Testis (tissue), 2 donors: ENCODE measurements at regions not wholly inside any gene's neighbourhood (a gene's known extent, or its start where the extent isn't known, plus 50 kb on each side); places are given as distances from the start of the nearest gene placed in this dataset.
A peak's percentile ranks its signal among the peaks of the same experiment; 100 is the strongest.

Experiments used
- DNase-seq: peaks from one replicate; pipeline ENCODE4 v3.0.0-alpha.2; 2019
- H3K27ac ChIP-seq, 2 donors: fragments of 200-600 bp; sonication (generic); one replicate each; pipeline ENCODE4 v1.5.1; 2019
- H3K27me3 ChIP-seq: fragments of 200-600 bp; sonication (generic); one replicate; pipeline ENCODE4 v1.5.1; 2019
- H3K36me3 ChIP-seq: fragments of 200-600 bp; sonication (generic); one replicate; pipeline ENCODE4 v1.5.1; 2017; ENCODE audit warnings: low read depth; ENCODE audit errors: missing control alignments
- H3K4me1 ChIP-seq: fragments of 200-600 bp; sonication (generic); one replicate; pipeline ENCODE4 v1.5.1; 2019
- H3K4me3 ChIP-seq, 2 donors: fragments of 200-600 bp; sonication (generic); one replicate each; pipeline ENCODE4 v1.5.1; 2017 to 2019
- H3K9me3 ChIP-seq: fragments of 200-600 bp; sonication (generic); one replicate; pipeline ENCODE4 v1.5.1; 2017
- POLR2A ChIP-seq: fragments of 450-650 bp; IDR thresholded peaks from one replicate; pipeline ENCODE4 v1.6.1; 2017; ENCODE audit warnings: antibody characterized with exemption, mild to moderate bottlenecking, moderate library complexity
- WGBS, 2 donors: methylation state at CpG; one replicate each; pipeline ENCODE4 v1.1.5; 2018; 5-methylcytosine and 5-hydroxymethylcytosine counted together
- intact Hi-C: fragments of 100-400 bp; cut with DNase I; formaldehyde crosslinking; loops from one replicate; pipeline ENCODE4 v1.15.1; 2023; ENCODE audit warnings: low total_unique reads
- TF ChIP-seq, protein P1 (sequence below), 3 experiments: fragments of 450-650 bp in 2 of 3; fragments of 200-600 bp in 1 of 3; sonication (generic) in 1 of 3; IDR thresholded peaks; one replicate each; pipeline ENCODE4 v1.5.1; 2016 to 2019; ENCODE audit warnings: antibody characterized with exemption in 3 of 3, mild to moderate bottlenecking in 2 of 3, moderate library complexity in 1 of 3

DNA sequence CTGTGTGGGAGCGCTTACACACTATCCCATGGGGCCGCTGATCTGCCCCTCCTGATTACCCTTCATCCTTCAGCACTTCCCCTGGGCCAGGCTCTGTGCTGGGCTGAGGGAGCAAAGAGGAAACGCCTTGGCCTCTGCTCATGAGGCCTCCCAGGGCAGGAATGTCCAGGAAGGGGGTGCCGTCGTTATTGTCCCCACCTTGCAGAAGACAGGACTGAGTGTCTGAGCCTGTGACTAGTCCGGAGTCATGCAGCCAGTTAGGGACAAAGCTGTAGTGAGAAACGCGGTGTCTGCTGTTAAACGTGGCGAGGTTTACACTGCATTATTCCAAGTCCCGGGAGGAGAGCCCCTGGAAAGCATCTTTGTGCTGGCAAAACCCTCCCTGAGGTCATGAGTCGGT is 160.0 kb downstream of the TRIM29 start:
- H3K27ac ChIP-seq: no peak overlapping the region
- TF ChIP-seq POLR2A: no peak
- no peaks in the 10 kb centered on the region for H3K27me3 ChIP-seq
- no peaks in the 10 kb centered on the region for H3K36me3 ChIP-seq
- intact Hi-C loops: no loop called here
- WGBS, 2 donors: 78 to 80% methylated on average over 12 of the region's 12 CpGs
- H3K4me3 ChIP-seq: no peak overlapping the region
- H3K9me3 ChIP-seq: no peaks in the 10 kb centered on the region
- no peaks in the 10 kb centered on the region for H3K4me1 ChIP-seq
- DNase-seq: no peak

DNA sequence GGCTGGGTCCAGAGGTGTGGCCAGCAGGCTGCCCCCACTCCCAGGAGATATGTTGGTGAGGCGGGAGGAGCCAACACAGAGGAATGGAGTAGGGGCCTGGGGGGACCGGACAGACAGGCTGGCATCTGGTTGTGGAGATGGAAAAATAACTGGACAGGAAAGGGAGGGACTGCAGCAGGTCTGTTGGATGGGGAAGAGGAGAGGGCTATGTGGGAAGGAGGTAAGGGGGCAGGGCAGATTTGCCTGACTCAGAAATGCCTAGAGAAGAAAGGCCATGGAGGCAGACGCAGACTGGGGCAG is 160.4 kb downstream of the TRIM29 start:
- no peaks in the 10 kb centered on the region for H3K9me3 ChIP-seq
- 82 to 87% methylated on average over 3 of the region's 3 CpGs for WGBS, 2 donors
- H3K27me3 ChIP-seq: no peaks in the 10 kb centered on the region
- intact Hi-C loops: no loop called here
- H3K4me3 ChIP-seq: no peak overlapping the region
- no peak overlapping the region for H3K27ac ChIP-seq
- no peaks in the 10 kb centered on the region for H3K36me3 ChIP-seq
- no peaks in the 10 kb centered on the region for H3K4me1 ChIP-seq
- no peak for DNase-seq
- no peak for TF ChIP-seq POLR2A
- TF ChIP-seq, protein P1, sequence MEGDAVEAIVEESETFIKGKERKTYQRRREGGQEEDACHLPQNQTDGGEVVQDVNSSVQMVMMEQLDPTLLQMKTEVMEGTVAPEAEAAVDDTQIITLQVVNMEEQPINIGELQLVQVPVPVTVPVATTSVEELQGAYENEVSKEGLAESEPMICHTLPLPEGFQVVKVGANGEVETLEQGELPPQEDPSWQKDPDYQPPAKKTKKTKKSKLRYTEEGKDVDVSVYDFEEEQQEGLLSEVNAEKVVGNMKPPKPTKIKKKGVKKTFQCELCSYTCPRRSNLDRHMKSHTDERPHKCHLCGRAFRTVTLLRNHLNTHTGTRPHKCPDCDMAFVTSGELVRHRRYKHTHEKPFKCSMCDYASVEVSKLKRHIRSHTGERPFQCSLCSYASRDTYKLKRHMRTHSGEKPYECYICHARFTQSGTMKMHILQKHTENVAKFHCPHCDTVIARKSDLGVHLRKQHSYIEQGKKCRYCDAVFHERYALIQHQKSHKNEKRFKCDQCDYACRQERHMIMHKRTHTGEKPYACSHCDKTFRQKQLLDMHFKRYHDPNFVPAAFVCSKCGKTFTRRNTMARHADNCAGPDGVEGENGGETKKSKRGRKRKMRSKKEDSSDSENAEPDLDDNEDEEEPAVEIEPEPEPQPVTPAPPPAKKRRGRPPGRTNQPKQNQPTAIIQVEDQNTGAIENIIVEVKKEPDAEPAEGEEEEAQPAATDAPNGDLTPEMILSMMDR (IDR thresholded peaks at IDR 0.05): no peak

DNA sequence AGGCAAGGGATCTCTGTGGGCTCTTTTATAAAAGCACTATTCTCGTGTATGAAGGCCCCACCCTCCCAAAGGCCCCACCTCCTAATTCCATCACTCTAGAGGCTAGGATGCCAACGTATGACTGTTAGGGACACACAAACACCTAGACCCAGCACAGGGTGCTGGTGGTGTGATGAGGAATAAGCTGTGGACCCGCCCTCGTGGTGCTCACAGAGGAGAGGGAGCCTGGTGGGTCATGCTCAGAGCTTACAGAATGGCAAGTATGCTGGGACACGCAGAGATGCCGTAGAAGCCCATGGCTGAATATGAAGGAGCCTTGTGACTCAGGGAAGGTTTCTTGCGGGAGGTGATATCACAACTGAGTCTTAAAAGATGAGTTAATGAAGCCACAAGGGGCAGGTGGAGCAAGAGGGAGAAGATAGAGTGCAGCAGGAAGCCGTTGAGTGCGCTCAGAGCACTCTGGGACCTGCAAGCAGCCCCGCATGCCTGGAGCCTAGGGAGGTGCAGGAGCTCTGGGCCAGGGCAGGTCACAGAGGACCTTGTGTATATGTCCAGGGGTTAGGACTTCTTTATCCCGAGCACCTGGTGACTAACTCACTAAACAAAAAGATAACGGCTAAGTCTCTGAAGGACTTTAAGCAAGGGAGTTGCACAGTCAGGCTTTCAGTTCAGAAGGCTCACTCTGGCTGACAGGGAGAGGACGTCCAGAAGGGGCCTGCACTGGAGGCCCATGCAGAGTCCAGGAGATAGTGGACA is 160.9 kb downstream of the TRIM29 start:
- DNase-seq: no peak
- WGBS, 2 donors: 87 to 90% methylated on average over 13 of the region's 13 CpGs
- H3K36me3 ChIP-seq: no peaks in the 10 kb centered on the region
- no peak overlapping the region for H3K4me3 ChIP-seq
- no peaks in the 10 kb centered on the region for H3K27me3 ChIP-seq
- no peaks in the 10 kb centered on the region for H3K4me1 ChIP-seq
- H3K27ac ChIP-seq: no peak overlapping the region
- intact Hi-C loops: no loop called here
- TF ChIP-seq, protein P1 (IDR thresholded peaks at IDR 0.05): no peak
- no peak for TF ChIP-seq POLR2A
- no peaks in the 10 kb centered on the region for H3K9me3 ChIP-seq

DNA sequence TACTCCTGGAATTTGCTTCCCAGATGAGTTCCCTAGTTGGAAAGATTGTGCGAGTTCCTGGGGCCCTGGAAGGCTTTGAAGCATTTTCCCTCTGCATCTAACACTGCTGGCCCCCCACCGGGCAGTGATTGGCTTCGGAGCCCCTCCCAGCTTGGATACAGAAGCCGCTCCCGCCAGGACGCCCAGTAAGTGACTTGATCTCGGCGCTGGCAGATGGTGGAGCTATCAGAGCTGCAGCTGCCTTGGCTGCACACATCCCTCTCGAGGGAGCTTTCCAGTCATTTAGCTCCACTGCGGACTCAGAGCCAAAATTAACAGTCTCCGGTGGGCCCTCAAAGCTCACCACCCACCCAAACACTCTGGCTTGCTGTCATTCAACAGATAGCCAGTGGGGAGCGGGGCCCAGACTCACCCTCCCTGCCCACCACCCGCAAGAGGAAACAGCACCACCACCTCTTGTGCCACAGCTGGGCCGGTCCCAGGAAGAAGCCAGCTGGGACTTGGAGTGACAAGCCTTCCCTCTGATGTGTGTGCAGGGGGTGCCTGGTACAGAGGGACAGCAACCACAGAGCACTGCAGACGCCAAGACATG is 162.3 kb downstream of the TRIM29 start:
- Histone ChIP-seq H3K27ac (no peak overlapping the region), H3K36me3 (no peaks in the 10 kb centered on the region), H3K9me3 (no peaks in the 10 kb centered on the region), H3K27me3 (no peaks in the 10 kb centered on the region), H3K4me1 (no peaks in the 10 kb centered on the region), H3K4me3 (no peak overlapping the region)
- no peak for TF ChIP-seq POLR2A
- TF ChIP-seq, protein P1 (IDR thresholded peaks at IDR 0.05): no peak
- no peak for DNase-seq
- WGBS, 2 donors: 46 to 47% methylated on average over 10 to 15 of the region's 15 CpGs
- intact Hi-C loops: no loop called here

DNA sequence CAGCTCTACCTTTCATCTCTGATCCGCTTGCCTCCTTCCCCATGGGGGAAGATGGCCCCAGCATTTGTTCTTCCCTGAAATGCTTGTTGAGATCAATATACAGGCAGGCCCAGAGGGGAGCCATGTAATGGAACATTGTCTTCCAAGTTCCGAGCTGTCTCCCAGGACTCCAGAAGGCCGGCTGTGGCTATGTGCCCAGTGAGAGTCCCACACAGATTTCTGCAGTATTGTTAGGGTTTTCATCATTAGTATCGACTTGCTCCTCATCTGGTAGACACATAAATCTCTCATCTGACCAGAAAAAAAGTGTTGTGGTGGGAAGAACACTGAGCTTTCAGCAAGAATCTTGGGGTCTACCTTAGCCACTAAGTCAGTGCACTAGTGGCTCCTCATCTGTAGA is 163.4 kb downstream of the TRIM29 start:
- intact Hi-C loops: no loop called here
- no peaks in the 10 kb centered on the region for H3K9me3 ChIP-seq
- peak; percentile 41 for DNase-seq
- no peak for TF ChIP-seq POLR2A
- TF ChIP-seq, protein P1 (IDR thresholded peaks at IDR 0.05): no peak
- no peaks in the 10 kb centered on the region for H3K36me3 ChIP-seq
- H3K27ac ChIP-seq: no peak overlapping the region
- H3K4me1 ChIP-seq: no peaks in the 10 kb centered on the region
- H3K27me3 ChIP-seq: no peaks in the 10 kb centered on the region
- 46 to 53% methylated on average over 4 of the region's 4 CpGs for WGBS, 2 donors
- H3K4me3 ChIP-seq: no peak overlapping the region
